ENCODE measurements at regions not wholly inside any gene's neighbourhood (a gene's known extent, or its start where the extent isn't known, plus 50 kb on each side); places are given as distances from the start of the nearest gene placed in this dataset.

DNA sequence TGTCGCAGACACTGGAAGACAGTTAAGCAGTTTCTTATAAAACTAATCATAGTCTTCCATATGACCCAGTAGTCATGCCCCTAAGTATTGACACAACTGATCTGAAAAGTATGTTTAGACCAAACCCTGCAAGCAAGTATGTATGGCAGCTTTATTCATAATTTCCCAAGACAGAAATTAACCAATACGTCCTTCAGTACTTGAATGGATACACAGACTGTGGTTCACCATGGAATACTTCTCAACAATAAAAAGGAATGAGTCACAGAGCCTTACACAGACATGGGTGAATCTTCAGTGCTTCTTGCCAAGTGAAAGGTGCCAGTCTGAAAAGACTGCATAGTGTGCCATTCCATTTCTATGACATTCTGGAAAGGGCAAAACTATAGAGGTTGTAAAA, 50.2 kb upstream of the AKR1E2 start:
- no peak for DNase-seq (ENCODE audit: low read depth)

GRCh38 chr10:4772202-4772570, 53.8 kb upstream of the AKR1E2 start:
- no peak for DNase-seq (ENCODE audit: low read depth)

DNA sequence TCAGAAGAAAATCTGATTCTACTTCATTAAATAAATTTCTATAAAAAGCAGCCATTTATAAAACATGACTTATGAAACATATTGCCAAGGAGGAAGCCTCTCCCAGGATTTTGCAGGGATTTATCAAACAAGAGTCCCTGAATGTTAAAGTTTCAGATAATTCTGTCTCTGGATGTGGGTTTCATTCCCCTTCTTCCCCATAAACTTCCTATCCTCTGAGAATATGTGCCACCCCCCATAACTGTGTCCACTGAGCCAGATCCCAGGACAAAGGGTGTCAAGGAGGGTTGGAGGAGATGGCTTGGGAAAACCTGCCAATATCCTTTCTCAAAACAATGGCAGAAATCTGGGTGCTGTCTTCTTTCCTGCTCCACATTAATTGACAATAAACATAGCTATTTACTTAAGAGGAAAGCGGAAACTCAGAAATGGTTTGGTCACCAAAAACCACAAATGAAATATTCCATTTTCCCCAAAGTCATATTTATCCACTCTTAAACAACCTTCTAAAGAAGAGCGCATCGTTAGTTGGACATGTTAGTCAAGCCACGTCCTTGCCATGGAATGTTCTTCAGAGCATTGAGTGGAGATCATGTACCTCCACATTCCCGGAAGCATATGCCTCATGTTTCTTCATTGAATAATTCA, 54.3 kb upstream of the AKR1E2 start:
- DNase-seq (ENCODE audit: low read depth), result no peak

GRCh38 chr10:4770801-4771553, 55.0 kb upstream of the AKR1E2 start:
- DNase-seq (ENCODE audit: low read depth), result no peak

DNA sequence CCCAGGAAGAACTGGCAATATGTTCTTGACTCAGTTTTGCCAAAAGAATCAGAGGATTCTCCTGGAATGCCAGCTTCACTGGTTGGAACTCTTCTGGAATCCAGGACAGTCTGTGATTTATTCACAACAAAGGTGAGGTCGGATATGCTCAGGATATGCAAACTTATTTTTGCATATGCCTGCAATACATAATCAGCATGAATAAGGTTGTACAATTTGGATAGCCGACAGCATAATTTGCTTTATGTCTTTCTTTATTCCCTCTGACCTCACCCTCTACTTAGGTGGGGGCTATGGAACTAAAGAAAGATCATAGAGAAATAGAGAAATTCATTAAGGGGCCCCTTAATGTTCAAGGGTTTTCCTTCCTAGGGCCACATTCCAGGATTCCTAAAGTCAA, 57.6 kb upstream of the AKR1E2 start:
- no peak for DNase-seq (ENCODE audit: low read depth)

GRCh38 chr10:4767033-4767814, 58.8 kb upstream of the AKR1E2 start:
- DNase-seq (ENCODE audit: low read depth), result no peak

GRCh38 chr10:4766454-4766853, 59.6 kb upstream of the AKR1E2 start:
- DNase-seq (ENCODE audit: low read depth), result no peak

- no peak for DNase-seq (ENCODE audit: low read depth)
Observed at GRCh38 chr10:4765428-4765827, 60.6 kb upstream of the AKR1E2 start.

DNA sequence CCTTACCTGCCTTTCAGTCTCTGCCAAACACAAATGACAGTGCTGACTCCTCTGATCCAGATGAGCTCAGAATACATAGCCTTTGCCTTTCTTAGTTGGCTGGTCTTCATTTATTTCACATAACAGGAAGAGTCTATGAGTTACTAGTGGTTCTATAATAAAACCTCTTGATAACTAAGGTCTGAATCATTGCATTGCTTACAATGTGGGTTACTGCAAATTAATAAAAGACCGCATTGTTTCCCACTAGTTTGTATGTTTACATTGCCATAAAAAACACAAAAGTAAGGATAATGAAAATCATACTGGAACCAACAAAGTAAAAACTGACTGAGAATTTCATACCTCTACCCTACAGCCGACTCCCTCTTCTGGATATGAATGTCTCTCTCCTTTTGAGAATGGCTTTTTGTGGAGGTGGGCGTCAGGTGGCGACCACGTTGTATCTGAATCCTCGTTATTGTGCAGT, 62.0 kb upstream of the AKR1E2 start:
- DNase-seq (ENCODE audit: low read depth), result no peak

GRCh38 chr10:4763513-4763912, 62.5 kb upstream of the AKR1E2 start:
- DNase-seq (ENCODE audit: low read depth), result no peak

GRCh38 chr10:4758256-4758655, 67.8 kb upstream of the AKR1E2 start:
- DNase-seq (ENCODE audit: low read depth), result no peak

DNA sequence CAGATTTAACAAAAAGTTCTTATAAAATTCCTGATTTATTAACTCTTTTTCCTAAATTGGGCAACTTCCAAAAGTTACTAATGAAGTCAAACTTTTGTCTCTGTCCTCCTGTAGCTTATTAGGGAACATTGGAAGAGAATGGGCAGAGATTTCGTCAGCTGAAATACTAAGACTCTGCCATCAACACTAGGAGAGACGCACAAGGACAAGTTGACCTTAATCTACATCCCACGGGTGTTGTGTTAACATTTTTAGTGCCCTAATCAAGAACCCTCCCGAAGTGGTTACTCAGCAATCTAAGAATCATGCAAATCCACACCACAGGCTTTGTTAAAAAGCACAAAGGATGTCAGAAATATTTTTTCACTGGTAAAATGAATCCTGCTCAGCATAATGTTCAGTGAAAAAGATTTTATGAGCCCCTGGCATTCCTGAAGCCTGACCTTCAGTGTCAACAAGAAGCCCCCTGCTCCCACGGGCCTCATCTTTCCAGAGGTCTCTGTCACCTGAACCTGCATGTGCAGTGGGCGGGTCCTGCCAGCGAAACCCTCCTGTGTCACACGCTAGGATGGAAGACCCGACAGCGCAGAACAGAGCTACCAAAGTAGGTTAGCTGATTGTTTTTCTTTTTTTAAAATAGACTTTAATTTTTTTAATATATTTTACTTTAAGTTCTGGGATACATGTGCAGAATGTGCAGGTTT, 70.6 kb upstream of the AKR1E2 start:
- no peak for DNase-seq (ENCODE audit: low read depth)

GRCh38 chr10:4754143-4754542, 71.9 kb upstream of the AKR1E2 start:
- DNase-seq (ENCODE audit: low read depth), result no peak

DNA sequence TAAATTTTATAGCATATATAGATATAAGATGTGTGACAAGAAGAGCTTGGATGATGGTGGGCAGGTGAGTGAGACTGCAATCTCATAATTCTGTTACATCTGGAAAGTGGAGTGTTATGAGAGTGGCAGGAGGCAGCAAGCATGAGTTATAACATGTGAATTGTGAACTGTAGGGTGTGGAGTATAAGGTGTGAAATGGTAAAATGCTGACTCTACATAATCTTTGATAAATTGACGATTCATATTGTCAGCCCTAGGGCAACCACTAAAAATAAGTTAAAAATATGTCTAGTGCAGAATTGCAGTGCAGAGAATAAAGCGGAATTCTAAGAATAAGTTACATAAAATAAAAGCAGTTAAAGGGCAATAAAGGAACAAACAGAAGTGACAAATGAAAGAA, 74.8 kb upstream of the AKR1E2 start:
- DNase-seq (ENCODE audit: low read depth), result no peak

- no peak for DNase-seq (ENCODE audit: low read depth)
Observed at GRCh38 chr10:4749271-4749574, 76.8 kb upstream of the AKR1E2 start.

DNA sequence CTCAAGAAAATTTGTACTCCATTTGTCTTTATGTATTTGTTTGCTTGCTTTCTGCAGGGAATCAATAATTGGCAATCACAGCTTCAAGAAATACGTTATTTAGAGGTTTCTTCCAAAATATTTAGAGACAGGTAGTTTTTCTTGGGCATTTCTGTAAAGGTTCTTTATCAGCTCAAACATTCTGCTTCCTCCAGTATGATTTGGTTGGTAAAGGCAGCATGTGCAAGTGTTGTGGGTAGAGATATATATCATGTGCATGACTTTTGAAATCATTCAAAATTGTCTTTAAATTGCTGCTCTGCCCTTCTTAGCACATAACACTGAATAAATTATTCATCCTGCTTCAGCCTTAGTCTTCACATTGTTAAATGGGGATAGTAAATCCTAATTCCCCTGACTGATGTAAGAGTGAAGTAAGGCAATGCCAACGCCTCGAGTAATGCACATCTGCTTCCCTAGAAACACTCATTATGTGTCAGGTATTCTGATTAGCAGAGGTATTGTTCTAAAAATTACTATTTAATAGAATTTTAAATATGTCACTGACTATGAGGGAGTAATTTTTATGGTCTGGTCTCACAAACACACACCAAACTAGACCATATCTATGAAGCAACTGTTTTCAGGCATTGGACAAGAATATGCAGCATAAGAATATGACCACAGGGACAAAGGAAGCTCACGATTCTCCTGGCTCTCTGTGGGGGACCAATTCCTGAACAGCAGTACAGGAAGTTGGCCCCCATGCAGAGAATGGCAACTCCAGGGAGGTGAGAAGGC, 77.3 kb upstream of the AKR1E2 start:
- DNase-seq (ENCODE audit: low read depth), result no peak

DNA sequence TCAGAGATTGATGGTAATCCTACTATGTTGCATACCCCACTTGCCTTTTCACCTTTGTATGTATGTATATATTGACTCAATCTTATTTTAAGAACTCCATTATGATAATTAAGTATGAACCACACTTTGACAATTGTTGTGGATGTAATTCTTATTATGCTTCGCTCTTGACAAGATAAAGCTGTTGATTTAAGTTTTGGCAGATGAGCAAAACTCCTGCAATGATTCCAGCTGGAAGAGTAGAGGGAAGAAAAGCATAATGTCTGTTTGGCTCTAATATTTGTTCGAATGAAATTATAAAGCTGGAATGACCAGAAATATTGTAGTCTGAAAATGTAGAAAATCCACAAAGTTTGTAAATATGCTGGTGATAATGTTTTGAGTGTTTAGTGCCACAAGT, 83.8 kb upstream of the AKR1E2 start:
- no peak for DNase-seq (ENCODE audit: low read depth)

DNA sequence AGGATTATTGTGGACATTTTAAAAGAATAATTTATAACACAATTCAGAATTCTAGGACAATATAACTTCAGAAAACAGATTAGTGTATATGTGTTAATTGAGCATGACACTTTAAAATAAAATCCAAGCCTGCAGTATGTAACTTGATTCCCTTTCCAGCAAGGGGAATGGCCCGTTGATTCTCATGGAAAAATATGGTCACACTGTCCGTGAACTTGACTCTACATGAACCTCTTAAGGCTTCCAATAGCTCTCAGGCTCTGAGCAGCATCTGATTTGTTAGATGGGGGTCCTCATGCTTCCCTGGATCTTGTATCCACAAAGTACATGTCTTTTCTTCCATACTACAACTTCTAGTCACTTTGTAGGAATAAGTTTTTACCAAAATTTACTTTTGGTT, 85.5 kb upstream of the AKR1E2 start:
- DNase-seq (ENCODE audit: low read depth), result no peak

DNA sequence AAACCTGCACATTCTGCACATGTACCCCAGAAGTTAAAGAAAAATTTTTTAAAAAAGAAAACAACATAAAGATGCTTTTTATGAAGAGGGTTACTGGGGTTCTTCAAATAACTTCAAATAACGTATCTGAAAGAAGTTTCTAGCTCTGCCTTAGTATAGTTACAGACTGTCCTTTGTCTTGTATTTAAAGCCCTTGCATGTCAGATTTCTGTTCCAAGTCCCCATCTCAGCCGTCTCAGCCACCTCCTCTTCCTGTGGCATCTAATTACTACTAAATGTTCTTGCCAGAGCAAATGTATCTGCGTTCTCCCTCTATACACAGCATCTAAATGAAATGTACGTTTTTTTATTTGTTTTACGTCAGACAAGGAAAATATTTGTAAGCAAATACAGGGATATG, 89.4 kb upstream of the AKR1E2 start:
- no peak for DNase-seq (ENCODE audit: low read depth)

GRCh38 chr10:4736183-4736582, 89.8 kb upstream of the AKR1E2 start:
- no peak for DNase-seq (ENCODE audit: low read depth)

DNA sequence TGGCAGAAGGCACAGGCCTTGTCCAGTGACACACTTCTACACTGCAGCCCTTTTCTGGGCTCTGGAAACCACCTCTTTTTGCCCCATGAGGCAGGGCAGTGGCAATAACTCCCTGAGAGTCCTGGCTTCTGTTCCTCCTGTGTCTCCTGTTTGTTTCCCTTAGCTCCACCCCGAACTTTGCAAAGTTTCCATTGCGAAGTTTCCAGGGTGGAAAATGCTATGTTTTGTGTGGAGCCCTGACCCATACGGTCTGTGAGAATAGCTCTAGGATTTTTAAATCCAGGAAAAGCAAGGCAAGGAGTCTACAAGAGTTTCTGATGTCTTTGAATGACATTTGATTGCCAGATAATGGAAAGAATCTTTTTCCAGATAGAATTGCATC, 92.2 kb upstream of the AKR1E2 start:
- no peak for DNase-seq (ENCODE audit: low read depth)

Data from T-helper 22 cell (primary cell).